DND-41 (cell line): ENCODE measurements at regions not wholly inside any gene's neighbourhood (a gene's known extent, or its start where the extent isn't known, plus 50 kb on each side); places are given as distances from the start of the nearest gene placed in this dataset.

Source experiments
- CTCF ChIP-seq: IDR thresholded peaks from 2 replicates; pipeline ENCODE4 v1.5.1; 2012; ENCODE audit warnings: borderline replicate concordance, low read length, moderate library complexity, mild to moderate bottlenecking; ENCODE audit not compliant: poor library complexity, severe bottlenecking; ENCODE audit errors: extremely low read depth
- EZH2 ChIP-seq: IDR thresholded peaks from 3 replicates; pipeline ENCODE4 v1.6.1; 2012; ENCODE audit warnings: borderline replicate concordance, low read depth, mild to moderate bottlenecking, moderate library complexity, low read length, inconsistent platforms; ENCODE audit not compliant: severe bottlenecking

GRCh38 chr12:110992909-110993308 is 72.5 kb upstream of the MYL2 start:
- TF ChIP-seq CTCF (no peak), EZH2 (no peak)
